GM21367 (cell line): ENCODE measurements at regions not wholly inside any gene's neighbourhood (a gene's known extent, or its start where the extent isn't known, plus 50 kb on each side); places are given as distances from the start of the nearest gene placed in this dataset.

Experiments
- ATAC-seq: cut with Tn5 transposase; IDR thresholded peaks from one replicate; pipeline ENCODE4 v1.9.1; 2021; ENCODE audit not compliant: unreplicated experiment

GRCh38 chr18:78650926-78651325 lies 328.7 kb upstream of the SALL3 start:
- no peak for ATAC-seq

GRCh38 chr18:78652001-78652545 lies 327.5 kb upstream of the SALL3 start:
- no peak for ATAC-seq

- no peak for ATAC-seq
These were observed 323.7 kb upstream of the SALL3 start for GRCh38 chr18:78655921-78656320.

GRCh38 chr18:78656346-78656925 lies 323.2 kb upstream of the SALL3 start:
- ATAC-seq = no peak

GRCh38 chr18:78658531-78658930 lies 321.1 kb upstream of the SALL3 start:
- no peak for ATAC-seq

- no peak for ATAC-seq
These were observed 320.6 kb upstream of the SALL3 start for GRCh38 chr18:78659057-78659456.

GRCh38 chr18:78659748-78660147 lies 319.9 kb upstream of the SALL3 start:
- no peak for ATAC-seq

- ATAC-seq = no peak
These were observed 319.3 kb upstream of the SALL3 start for GRCh38 chr18:78660311-78660710.

GRCh38 chr18:78661316-78661715 lies 318.3 kb upstream of the SALL3 start:
- no peak for ATAC-seq

- no peak for ATAC-seq
These were observed 316.7 kb upstream of the SALL3 start for GRCh38 chr18:78662879-78663278.

GRCh38 chr18:78664048-78664447 lies 315.6 kb upstream of the SALL3 start:
- ATAC-seq = no peak

- ATAC-seq = no peak
These were observed 314.8 kb upstream of the SALL3 start for GRCh38 chr18:78664848-78665247.

GRCh38 chr18:78665644-78666043 lies 314.0 kb upstream of the SALL3 start:
- no peak for ATAC-seq

GRCh38 chr18:78666666-78667335 lies 312.8 kb upstream of the SALL3 start:
- no peak for ATAC-seq

- ATAC-seq = no peak
These were observed 308.7 kb upstream of the SALL3 start for GRCh38 chr18:78670778-78671391.

- ATAC-seq = no peak
These were observed 308.1 kb upstream of the SALL3 start for GRCh38 chr18:78671551-78671950.

- no peak for ATAC-seq
These were observed 306.7 kb upstream of the SALL3 start for GRCh38 chr18:78672862-78673446.

GRCh38 chr18:78673516-78674321 lies 305.9 kb upstream of the SALL3 start:
- no peak for ATAC-seq

GRCh38 chr18:78675231-78675630 lies 304.4 kb upstream of the SALL3 start:
- no peak for ATAC-seq

- ATAC-seq = no peak
These were observed 302.8 kb upstream of the SALL3 start for GRCh38 chr18:78676622-78677482.
